ENCODE measurements at regions not wholly inside any gene's neighbourhood (a gene's known extent, or its start where the extent isn't known, plus 50 kb on each side); places are given as distances from the start of the nearest gene placed in this dataset.

GRCh38 chr1:209103092-209103491 lies 480.4 kb upstream of the CAMK1G start:
- TF ChIP-seq, protein P1, sequence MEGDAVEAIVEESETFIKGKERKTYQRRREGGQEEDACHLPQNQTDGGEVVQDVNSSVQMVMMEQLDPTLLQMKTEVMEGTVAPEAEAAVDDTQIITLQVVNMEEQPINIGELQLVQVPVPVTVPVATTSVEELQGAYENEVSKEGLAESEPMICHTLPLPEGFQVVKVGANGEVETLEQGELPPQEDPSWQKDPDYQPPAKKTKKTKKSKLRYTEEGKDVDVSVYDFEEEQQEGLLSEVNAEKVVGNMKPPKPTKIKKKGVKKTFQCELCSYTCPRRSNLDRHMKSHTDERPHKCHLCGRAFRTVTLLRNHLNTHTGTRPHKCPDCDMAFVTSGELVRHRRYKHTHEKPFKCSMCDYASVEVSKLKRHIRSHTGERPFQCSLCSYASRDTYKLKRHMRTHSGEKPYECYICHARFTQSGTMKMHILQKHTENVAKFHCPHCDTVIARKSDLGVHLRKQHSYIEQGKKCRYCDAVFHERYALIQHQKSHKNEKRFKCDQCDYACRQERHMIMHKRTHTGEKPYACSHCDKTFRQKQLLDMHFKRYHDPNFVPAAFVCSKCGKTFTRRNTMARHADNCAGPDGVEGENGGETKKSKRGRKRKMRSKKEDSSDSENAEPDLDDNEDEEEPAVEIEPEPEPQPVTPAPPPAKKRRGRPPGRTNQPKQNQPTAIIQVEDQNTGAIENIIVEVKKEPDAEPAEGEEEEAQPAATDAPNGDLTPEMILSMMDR (IDR thresholded peaks at IDR 0.05): no peak
- no peak for TF ChIP-seq POLR2A (IDR thresholded peaks at IDR 0.05)
- no peak for TF ChIP-seq POLR2AphosphoS5 (IDR thresholded peaks at IDR 0.05)
- no peak for TF ChIP-seq EP300 (IDR thresholded peaks at IDR 0.05)

All from sigmoid colon (tissue), 4 donors.